ENCODE measurements at regions not wholly inside any gene's neighbourhood (a gene's known extent, or its start where the extent isn't known, plus 50 kb on each side); places are given as distances from the start of the nearest gene placed in this dataset.

GRCh38 chr5:124303366-124303765 lies 443.1 kb downstream of the ZNF608 start:
- DNase-seq (ENCODE audit: low read depth): no peak

- DNase-seq (ENCODE audit: low read depth): no peak
These were observed 443.9 kb downstream of the ZNF608 start for GRCh38 chr5:124302533-124302932.

- no peak for DNase-seq (ENCODE audit: low read depth)
These were observed 444.6 kb downstream of the ZNF608 start for GRCh38 chr5:124301850-124302249.

GRCh38 chr5:124300815-124301621 lies 445.4 kb downstream of the ZNF608 start:
- no peak for DNase-seq (ENCODE audit: low read depth)

- DNase-seq (ENCODE audit: low read depth): no peak
These were observed 448.6 kb downstream of the ZNF608 start for GRCh38 chr5:124297826-124298225.

GRCh38 chr5:124292322-124292855 lies 454.1 kb downstream of the ZNF608 start:
- no peak for DNase-seq (ENCODE audit: low read depth)

- DNase-seq (ENCODE audit: low read depth): no peak
These were observed 456.7 kb downstream of the ZNF608 start for GRCh38 chr5:124289641-124290311.

GRCh38 chr5:124289130-124289529 lies 457.3 kb downstream of the ZNF608 start:
- no peak for DNase-seq (ENCODE audit: low read depth)

- no peak for DNase-seq (ENCODE audit: low read depth)
These were observed 458.6 kb downstream of the ZNF608 start for GRCh38 chr5:124287813-124288212.

GRCh38 chr5:124285733-124286132 lies 460.7 kb downstream of the ZNF608 start:
- no peak for DNase-seq (ENCODE audit: low read depth)

GRCh38 chr5:124285071-124285470 lies 461.4 kb downstream of the ZNF608 start:
- DNase-seq (ENCODE audit: low read depth): no peak

- no peak for DNase-seq (ENCODE audit: low read depth)
These were observed 463.4 kb downstream of the ZNF608 start for GRCh38 chr5:124283031-124283430.

- no peak for DNase-seq (ENCODE audit: low read depth)
These were observed 466.4 kb downstream of the ZNF608 start for GRCh38 chr5:124280079-124280478.

- no peak for DNase-seq (ENCODE audit: low read depth)
These were observed 467.1 kb downstream of the ZNF608 start for GRCh38 chr5:124279146-124279876.

- DNase-seq (ENCODE audit: low read depth): no peak
These were observed 467.8 kb downstream of the ZNF608 start for GRCh38 chr5:124278636-124279035.

GRCh38 chr5:124277767-124278545 lies 468.5 kb downstream of the ZNF608 start:
- DNase-seq (ENCODE audit: low read depth): no peak

- DNase-seq (ENCODE audit: low read depth): no peak
These were observed 470.3 kb downstream of the ZNF608 start for GRCh38 chr5:124276166-124276565.

GRCh38 chr5:124274949-124275348 lies 471.5 kb downstream of the ZNF608 start:
- DNase-seq (ENCODE audit: low read depth): no peak

- DNase-seq (ENCODE audit: low read depth): no peak
These were observed 481.9 kb downstream of the ZNF608 start for GRCh38 chr5:124264499-124264898.

GRCh38 chr5:124263680-124264491 lies 482.6 kb downstream of the ZNF608 start:
- DNase-seq (ENCODE audit: low read depth): no peak

- DNase-seq (ENCODE audit: low read depth): no peak
These were observed 483.4 kb downstream of the ZNF608 start for GRCh38 chr5:124262991-124263571.

Measured in activated T-cell treated with anti-CD3 and anti-CD28 coated beads for 1 hour (primary cell).